H1 (cell line): ENCODE measurements at regions not wholly inside any gene's neighbourhood (a gene's known extent, or its start where the extent isn't known, plus 50 kb on each side); places are given as distances from the start of the nearest gene placed in this dataset.

ENCODE experiments used
- CTCF ChIA-PET: fragments of 300-600 bp; sonication (Branson Sonifier 250); formaldehyde crosslinking; loops from one replicate; lab custom pipeline; 2021; ENCODE audit not compliant: partially characterized antibody; lab: Charles Lee
- POLR2A ChIA-PET: fragments of 300-600 bp; sonication (Branson Sonifier 250); formaldehyde crosslinking; loops from one replicate; lab custom pipeline; 2021; ENCODE audit warnings: inconsistent platforms; ENCODE audit not compliant: partially characterized antibody; lab: Charles Lee
- DNase-seq, 2 experiments: peaks; one replicate each; pipeline versions ENCODE4 v3.0.0 to v3.0.0-alpha.2; 2010 to 2022; ENCODE audit warnings: low spot score in 2 of 2, low read depth in 1 of 2, mixed read lengths in 1 of 2
- FAIRE-seq: peaks from 2 replicates; lab custom pipeline; 2011; peaks lifted over from hg19 to GRCh38; lab: Jason Lieb, UNC
- H2AFZ ChIP-seq: 2 replicates; pipeline ENCODE4 v1.8.1; 2012; ENCODE audit warnings: low read length, inconsistent platforms
- H2AK5ac ChIP-seq: 2 replicates; pipeline ENCODE4 v1.6.1; 2013; ENCODE audit warnings: low read depth, low read length
- H2BK120ac ChIP-seq: replicated peaks from 2 replicates; pipeline ENCODE3; 2013; ENCODE audit warnings: low read depth, low read length, inconsistent platforms
- H2BK12ac ChIP-seq: 2 replicates; pipeline ENCODE4 v1.6.1; 2013; ENCODE audit warnings: low read depth, low read length
- H2BK15ac ChIP-seq: 2 replicates; pipeline ENCODE4 v1.6.1; 2013; ENCODE audit warnings: low read length
- H2BK20ac ChIP-seq: 2 replicates; pipeline ENCODE4 v1.6.1; 2013; ENCODE audit warnings: low read length
- H2BK5ac ChIP-seq: 2 replicates; pipeline ENCODE4 v1.6.1; 2013; ENCODE audit warnings: low read depth, low read length
- H3K14ac ChIP-seq: 2 replicates; pipeline ENCODE4 v1.6.1; 2013; ENCODE audit warnings: inconsistent platforms; ENCODE audit not compliant: insufficient read length
- H3K18ac ChIP-seq: 2 replicates; pipeline ENCODE4 v1.6.1; 2013; ENCODE audit warnings: low read length; ENCODE audit errors: extremely low read depth
- H3K23ac ChIP-seq: 2 replicates; pipeline ENCODE4 v1.6.1; 2013; ENCODE audit warnings: inconsistent platforms; ENCODE audit not compliant: insufficient read length
- H3K23me2 ChIP-seq: 2 replicates; pipeline ENCODE4 v1.6.1; 2013; ENCODE audit warnings: low read depth, low read length
- H3K27ac ChIP-seq: 2 replicates; pipeline ENCODE4 v1.6.1; 2011; ENCODE audit warnings: low read depth, low read length, inconsistent platforms
- H3K27me3 ChIP-seq, 4 experiments: replicated peaks in 1 of 4; 1 replicate in 1 of 4; 2 replicates in 3 of 4; pipeline versions ENCODE4 v1.6.1 to v1.8.1; 2011 to 2013; ENCODE audit warnings: low read length in 3 of 4, mild to moderate bottlenecking in 3 of 4, inconsistent platforms in 2 of 4, mixed read lengths in 2 of 4, moderate library complexity in 1 of 4; ENCODE audit not compliant: control insufficient read depth in 3 of 4, insufficient read depth in 3 of 4; ENCODE audit errors: extremely low read depth in 1 of 4
- H3K36me3 ChIP-seq, 4 experiments: 2 replicates each; pipeline versions ENCODE4 v1.6.1 to v1.8.1; 2011 to 2013; ENCODE audit warnings: mild to moderate bottlenecking in 4 of 4, low read length in 3 of 4, moderate library complexity in 2 of 4, control low read depth in 1 of 4, inconsistent platforms in 1 of 4; ENCODE audit not compliant: insufficient read depth in 4 of 4, control insufficient read depth in 2 of 4
- H3K4ac ChIP-seq: replicated peaks from 2 replicates; pipeline ENCODE3; 2013; ENCODE audit warnings: low read length, low read depth, mixed read lengths, inconsistent platforms; ENCODE audit not compliant: insufficient read length
- H3K4me1 ChIP-seq, 4 experiments: replicated peaks in 1 of 4; 1 replicate in 1 of 4; 2 replicates in 3 of 4; pipeline versions ENCODE4 v1.6.1 to v1.8.1; 2011 to 2013; ENCODE audit warnings: low read length in 3 of 4, inconsistent platforms in 2 of 4, mixed read lengths in 1 of 4; ENCODE audit not compliant: insufficient read depth in 4 of 4, control insufficient read depth in 3 of 4
- H3K4me2 ChIP-seq, 2 experiments: 2 replicates each; pipeline versions ENCODE4 v1.6.1 to v1.8.1; 2011 to 2013; ENCODE audit warnings: low read depth in 2 of 2, low read length in 2 of 2, control low read depth in 1 of 2, inconsistent platforms in 1 of 2, mild to moderate bottlenecking in 1 of 2; ENCODE audit not compliant: insufficient read depth in 1 of 2
- H3K4me3 ChIP-seq, 4 experiments: fragments of 200-600, 300-600 bp in 1 of 4; sonication (generic), shearing (Covaris generic), sonication (Bioruptor Twin) in 1 of 4; 2 replicates each; pipeline versions ENCODE4 v1.5.1 to v1.8.1; 2011 to 2016; ENCODE audit warnings: low read length in 4 of 4, low read depth in 3 of 4, control low read depth in 2 of 4, inconsistent platforms in 2 of 4, mild to moderate bottlenecking in 2 of 4, mixed read lengths in 1 of 4, moderate library complexity in 1 of 4; ENCODE audit not compliant: insufficient read depth in 2 of 4; ENCODE audit errors: extremely low read depth in 1 of 4
- H3K56ac ChIP-seq: replicated peaks from 2 replicates; pipeline ENCODE3; 2013; ENCODE audit warnings: low read depth, mild to moderate bottlenecking, mixed read lengths, low read length, inconsistent platforms; ENCODE audit not compliant: insufficient read length
- H3K79me1 ChIP-seq: 2 replicates; pipeline ENCODE4 v1.6.1; 2013; ENCODE audit warnings: low read depth, low read length, control low read depth
- H3K79me2 ChIP-seq, 2 experiments: 2 replicates each; pipeline versions ENCODE4 v1.6.1 to v1.8.1; 2012 to 2013; ENCODE audit warnings: low read length in 2 of 2, mild to moderate bottlenecking in 2 of 2, inconsistent platforms in 1 of 2; ENCODE audit not compliant: insufficient read depth in 2 of 2, control insufficient read depth in 1 of 2
- H3K9ac ChIP-seq, 4 experiments: replicated peaks in 1 of 4; 1 replicate in 1 of 4; 2 replicates in 3 of 4; pipeline versions ENCODE4 v1.6.1 to v1.8.1; 2011 to 2013; ENCODE audit warnings: low read depth in 3 of 4, low read length in 3 of 4, control low read depth in 2 of 4, mild to moderate bottlenecking in 2 of 4, moderate library complexity in 2 of 4, inconsistent platforms in 1 of 4; ENCODE audit errors: extremely low read depth in 1 of 4
- H3K9me3 ChIP-seq, 2 experiments: 2 replicates each; pipeline versions ENCODE4 v1.6.1 to v1.8.1; 2012 to 2013; ENCODE audit warnings: mild to moderate bottlenecking in 2 of 2, moderate library complexity in 2 of 2, control low read depth in 1 of 2, inconsistent platforms in 1 of 2, low read depth in 1 of 2, low read length in 1 of 2, mixed read lengths in 1 of 2; ENCODE audit not compliant: insufficient read depth in 2 of 2
- H4K20me1 ChIP-seq, 2 experiments: replicated peaks in 1 of 2; 2 replicates each; pipeline versions ENCODE3 to v1.8.1; 2011 to 2013; ENCODE audit warnings: inconsistent platforms in 2 of 2, low read length in 2 of 2, mild to moderate bottlenecking in 1 of 2; ENCODE audit not compliant: insufficient read depth in 2 of 2, control insufficient read depth in 1 of 2
- H4K5ac ChIP-seq: 2 replicates; pipeline ENCODE4 v1.6.1; 2013; ENCODE audit warnings: low read length, low read depth, mixed read lengths, inconsistent platforms; ENCODE audit not compliant: insufficient read length
- H4K8ac ChIP-seq: 2 replicates; pipeline ENCODE4 v1.8.0; 2013; ENCODE audit warnings: mild to moderate bottlenecking, moderate library complexity, low read length, inconsistent platforms; ENCODE audit not compliant: insufficient read depth; ENCODE audit errors: extremely low read depth
- H4K91ac ChIP-seq: replicated peaks from 2 replicates; pipeline ENCODE3; 2013; ENCODE audit warnings: low read length, mixed read lengths, inconsistent platforms; ENCODE audit not compliant: insufficient read length
- ATF2 ChIP-seq: IDR thresholded peaks from 2 replicates; pipeline ENCODE4 v1.6.1; 2012; ENCODE audit warnings: low read length, inconsistent platforms
- POLR2A ChIP-seq, 2 experiments: IDR thresholded peaks; 1 replicate in 1 of 2; 2 replicates in 1 of 2; pipeline ENCODE4 v1.6.1; 2011; ENCODE audit warnings: low read depth in 2 of 2, low read length in 2 of 2, mild to moderate bottlenecking in 2 of 2; ENCODE audit errors: control extremely low read depth in 1 of 2
- POLR2AphosphoS5 ChIP-seq: IDR thresholded peaks from 2 replicates; pipeline ENCODE4 v1.6.1; 2011; ENCODE audit warnings: low read depth, low read length
- WGBS, 2 experiments: shearing (Covaris generic) in 1 of 2; methylation state at CpG; one replicate each; pipeline versions ENCODE4 v1.1.6 to v1.1.7; 2013 to 2015; ENCODE audit warnings: low lambda C conversion rate in 2 of 2, mixed read lengths in 2 of 2, inconsistent platforms in 1 of 2, low coverage in 1 of 2, missing lambda C conversion rate in 1 of 2; ENCODE audit not compliant: insufficient replicate concordance in 2 of 2, insufficient coverage in 1 of 2, insufficient read length in 1 of 2; ENCODE audit errors: extremely low coverage in 1 of 2, missing lambda C conversion rate in 1 of 2; 5-methylcytosine and 5-hydroxymethylcytosine counted together
- TF ChIP-seq, protein P1 (sequence below), 3 experiments: IDR thresholded peaks; 1 replicate in 2 of 3; 2 replicates in 1 of 3; pipeline versions ENCODE4 v1.5.1 to v1.6.1; 2011; ENCODE audit warnings: low read length in 3 of 3, mild to moderate bottlenecking in 3 of 3, inconsistent platforms in 2 of 3, low read depth in 1 of 3, moderate library complexity in 1 of 3; ENCODE audit not compliant: insufficient read depth in 1 of 3; ENCODE audit errors: control extremely low read depth in 1 of 3

GRCh38 chr6:26184367-26184891, 97.2 kb downstream of the HFE start:
- H4K8ac ChIP-seq: no peak overlapping the region
- peaks cover 0 to 17% (median 8%) of the 10 kb centered on the region in 4 experiments; a peak in 5 of 7 replicates for H3K4me1 ChIP-seq
- H3K14ac ChIP-seq: no peak overlapping the region
- H3K27me3 ChIP-seq: no peaks in the 10 kb centered on the region
- CTCF ChIA-PET: interaction anchor here (1.1 to 2.7 kb wide), 4 partner anchors 9 to 14 kb away, joined by 3 to 19 read pairs (median 8); a partner anchor contains a TSS
- no peak overlapping the region for H2AFZ ChIP-seq
- no peak overlapping the region for H2BK120ac ChIP-seq
- peaks cover 11% of the 10 kb centered on the region for H3K23me2 ChIP-seq
- H3K9me3 ChIP-seq: no peaks in the 10 kb centered on the region
- peak overlapping the region; percentile 81 to 85 (median 82) for H3K9ac ChIP-seq
- H2BK5ac ChIP-seq: peak overlapping the region; percentile 89
- TF ChIP-seq POLR2AphosphoS5: peak; percentile 20; the same call in 1 of the 2 replicates
- TF ChIP-seq, protein P1, sequence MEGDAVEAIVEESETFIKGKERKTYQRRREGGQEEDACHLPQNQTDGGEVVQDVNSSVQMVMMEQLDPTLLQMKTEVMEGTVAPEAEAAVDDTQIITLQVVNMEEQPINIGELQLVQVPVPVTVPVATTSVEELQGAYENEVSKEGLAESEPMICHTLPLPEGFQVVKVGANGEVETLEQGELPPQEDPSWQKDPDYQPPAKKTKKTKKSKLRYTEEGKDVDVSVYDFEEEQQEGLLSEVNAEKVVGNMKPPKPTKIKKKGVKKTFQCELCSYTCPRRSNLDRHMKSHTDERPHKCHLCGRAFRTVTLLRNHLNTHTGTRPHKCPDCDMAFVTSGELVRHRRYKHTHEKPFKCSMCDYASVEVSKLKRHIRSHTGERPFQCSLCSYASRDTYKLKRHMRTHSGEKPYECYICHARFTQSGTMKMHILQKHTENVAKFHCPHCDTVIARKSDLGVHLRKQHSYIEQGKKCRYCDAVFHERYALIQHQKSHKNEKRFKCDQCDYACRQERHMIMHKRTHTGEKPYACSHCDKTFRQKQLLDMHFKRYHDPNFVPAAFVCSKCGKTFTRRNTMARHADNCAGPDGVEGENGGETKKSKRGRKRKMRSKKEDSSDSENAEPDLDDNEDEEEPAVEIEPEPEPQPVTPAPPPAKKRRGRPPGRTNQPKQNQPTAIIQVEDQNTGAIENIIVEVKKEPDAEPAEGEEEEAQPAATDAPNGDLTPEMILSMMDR (IDR thresholded peaks at IDR 0.05; ENCODE audit: control extremely low read depth in 1 of 3, insufficient read depth in 1 of 3, low read depth in 1 of 3, low read length in 3 of 3): no peak
- TF ChIP-seq POLR2A (IDR thresholded peaks at IDR 0.05; ENCODE audit: control extremely low read depth in 1 of 2, low read depth in 2 of 2, low read length in 2 of 2): peak in 1 of 2 experiments; percentile 3; a peak in 1 of 3 replicates
- peak; percentile 13; the same call in 1 of the 2 replicates for TF ChIP-seq ATF2
- H2AK5ac ChIP-seq: peak overlapping the region; percentile 67; the same call in 1 of the 2 replicates
- no peaks in the 10 kb centered on the region for H3K79me2 ChIP-seq
- peak overlapping the region; percentile 45 for H4K5ac ChIP-seq
- no peak overlapping the region for H3K56ac ChIP-seq
- 22% methylated on average over 10 of the region's 10 CpGs; no CpG with 5 or more reads in 1 of the 2 experiments for WGBS, 2 experiments
- no peaks in the 10 kb centered on the region for H3K36me3 ChIP-seq
- FAIRE-seq (no peak), DNase-seq (no peak)
- H3K4me2 ChIP-seq: peak overlapping the region; percentile 68 to 73
- H2BK12ac ChIP-seq: peak overlapping the region; percentile 78; the same call in 1 of the 2 replicates
- H2BK15ac ChIP-seq: no peak overlapping the region
- H3K27ac ChIP-seq: peak overlapping the region; percentile 97
- H3K18ac ChIP-seq: peak overlapping the region; percentile 78
- H3K4me3 ChIP-seq: peak overlapping the region; percentile 45 to 73 (median 70)
- no peak overlapping the region for H3K23ac ChIP-seq
- H3K4ac ChIP-seq: no peak overlapping the region
- POLR2A ChIA-PET: interaction anchor here (0.9 to 40.4 kb wide), 35 partner anchors 9 to 1709 kb away, joined by 3 to 2731 read pairs (median 12); a partner anchor contains a TSS
- H4K91ac ChIP-seq: no peak overlapping the region
- peaks cover 0 to 2% of the 10 kb centered on the region in 2 experiments for H4K20me1 ChIP-seq
- no peaks in the 10 kb centered on the region for H3K79me1 ChIP-seq
- H2BK20ac ChIP-seq: no peak overlapping the region
